Activated CD4-positive, alpha-beta memory T cell treated with anti-CD3 and anti-CD28 coated beads, Interleukin-2, amount 10 ng/mL, durations not matched to agents 7 days and 5 days (primary cell): ENCODE measurements at regions not wholly inside any gene's neighbourhood (a gene's known extent, or its start where the extent isn't known, plus 50 kb on each side); places are given as distances from the start of the nearest gene placed in this dataset.

ENCODE experiments used
- CTCF ChIA-PET: fragments of 350-600 bp; sonication (Branson Sonifier 250); formaldehyde crosslinking; loops from one replicate; lab custom pipeline; 2021; ENCODE audit warnings: antibody characterized with exemption, inconsistent platforms; lab: Charles Lee
- POLR2A ChIA-PET: fragments of 350-600 bp; sonication (Branson Sonifier 250); formaldehyde crosslinking; loops from one replicate; lab custom pipeline; 2021; ENCODE audit warnings: antibody characterized with exemption; lab: Charles Lee
- DNase-seq: peaks from one replicate; pipeline ENCODE4 v3.0.0-alpha.2; 2020
- H3K27ac Mint-ChIP-seq: one replicate; pipeline ENCODE4 v1.8.0; 2021; ENCODE audit warnings: mild to moderate bottlenecking, mixed read lengths
- H3K27me3 Mint-ChIP-seq: one replicate; pipeline ENCODE4 v1.8.0; 2021; ENCODE audit warnings: mixed read lengths
- H3K36me3 Mint-ChIP-seq: one replicate; pipeline ENCODE4 v1.8.0; 2021; ENCODE audit warnings: low read depth, mixed read lengths
- H3K4me1 Mint-ChIP-seq: one replicate; pipeline ENCODE4 v1.8.0; 2021; ENCODE audit warnings: mixed read lengths
- H3K4me3 Mint-ChIP-seq: one replicate; pipeline ENCODE4 v1.8.0; 2021; ENCODE audit warnings: mild to moderate bottlenecking, mixed read lengths
- H3K9me3 Mint-ChIP-seq: one replicate; pipeline ENCODE4 v1.8.0; 2021; ENCODE audit warnings: mixed read lengths

- CTCF ChIA-PET: no interaction called here
- no peaks in the 10 kb centered on the region for H3K36me3 Mint-ChIP-seq
- peaks cover 8% of the 10 kb centered on the region for H3K27me3 Mint-ChIP-seq
- H3K9me3 Mint-ChIP-seq: no peaks in the 10 kb centered on the region
- no peak overlapping the region for H3K27ac Mint-ChIP-seq
- peaks cover 3% of the 10 kb centered on the region for H3K4me1 Mint-ChIP-seq
- DNase-seq: no peak
- POLR2A ChIA-PET: no interaction called here
- no peak overlapping the region for H3K4me3 Mint-ChIP-seq
These were observed 73.8 kb upstream of the NABP1 start for GRCh38 chr2:191604154-191604553.

DNA sequence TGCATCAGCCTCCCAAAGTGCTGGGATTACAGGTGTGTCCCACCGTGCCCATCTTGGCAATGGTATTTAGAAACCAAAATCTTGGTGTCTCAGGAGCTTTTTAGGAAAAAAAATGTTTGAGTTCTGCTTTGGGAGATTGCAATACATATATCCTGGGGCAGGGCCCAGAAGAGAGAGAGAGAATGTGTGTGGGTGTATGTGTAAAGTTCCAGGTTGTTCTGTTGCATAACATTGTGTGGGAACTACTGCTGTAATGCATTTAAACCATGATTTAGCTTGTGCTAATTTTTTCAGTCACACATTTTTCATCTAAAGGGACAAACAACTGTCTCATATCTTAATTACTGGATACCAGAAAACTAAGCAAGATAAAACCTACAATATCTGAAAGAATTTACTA lies 70.8 kb upstream of the NABP1 start:
- peaks cover 6% of the 10 kb centered on the region for H3K27me3 Mint-ChIP-seq
- CTCF ChIA-PET: no interaction called here
- no peaks in the 10 kb centered on the region for H3K36me3 Mint-ChIP-seq
- H3K4me3 Mint-ChIP-seq: no peak overlapping the region
- no peaks in the 10 kb centered on the region for H3K4me1 Mint-ChIP-seq
- DNase-seq: no peak
- H3K9me3 Mint-ChIP-seq: no peaks in the 10 kb centered on the region
- POLR2A ChIA-PET: no interaction called here
- H3K27ac Mint-ChIP-seq: no peak overlapping the region

DNA sequence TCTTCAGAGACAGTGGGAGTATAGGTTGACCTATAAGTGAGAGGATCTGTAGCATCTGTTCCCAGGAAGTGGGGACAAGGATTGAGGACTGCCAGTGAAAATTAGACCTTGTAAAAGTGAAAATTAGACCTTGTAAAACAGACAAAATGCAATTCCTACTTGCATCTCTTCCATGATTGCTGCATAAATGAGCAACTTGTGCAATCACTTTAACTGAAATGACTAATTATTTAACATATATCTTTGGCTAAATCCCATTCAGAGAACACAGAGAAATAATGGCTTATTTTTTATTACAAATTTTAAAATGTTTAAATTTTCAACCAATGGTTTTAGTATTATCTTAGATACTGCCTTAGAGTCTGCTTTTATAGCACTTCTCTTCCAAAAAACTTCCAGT lies 67.2 kb upstream of the NABP1 start:
- H3K4me1 Mint-ChIP-seq: no peaks in the 10 kb centered on the region
- no peak overlapping the region for H3K27ac Mint-ChIP-seq
- no peaks in the 10 kb centered on the region for H3K9me3 Mint-ChIP-seq
- H3K27me3 Mint-ChIP-seq: no peaks in the 10 kb centered on the region
- no peaks in the 10 kb centered on the region for H3K36me3 Mint-ChIP-seq
- DNase-seq: no peak
- CTCF ChIA-PET: no interaction called here
- POLR2A ChIA-PET: no interaction called here
- no peak overlapping the region for H3K4me3 Mint-ChIP-seq

- no peak overlapping the region for H3K4me3 Mint-ChIP-seq
- H3K36me3 Mint-ChIP-seq: no peaks in the 10 kb centered on the region
- peaks cover 2% of the 10 kb centered on the region for H3K4me1 Mint-ChIP-seq
- no peaks in the 10 kb centered on the region for H3K9me3 Mint-ChIP-seq
- ChIA-PET POLR2A (no interaction called here), CTCF (no interaction called here)
- no peak overlapping the region for H3K27ac Mint-ChIP-seq
- H3K27me3 Mint-ChIP-seq: no peaks in the 10 kb centered on the region
- DNase-seq: no peak
These were observed 66.3 kb upstream of the NABP1 start for GRCh38 chr2:191611614-191612013.

GRCh38 chr2:191612496-191612895 lies 65.4 kb upstream of the NABP1 start:
- CTCF ChIA-PET: no interaction called here
- no peak for DNase-seq
- no peak overlapping the region for H3K4me3 Mint-ChIP-seq
- POLR2A ChIA-PET: no interaction called here
- H3K27me3 Mint-ChIP-seq: no peaks in the 10 kb centered on the region
- peaks cover 6% of the 10 kb centered on the region for H3K4me1 Mint-ChIP-seq
- no peak overlapping the region for H3K27ac Mint-ChIP-seq
- no peaks in the 10 kb centered on the region for H3K36me3 Mint-ChIP-seq
- H3K9me3 Mint-ChIP-seq: no peaks in the 10 kb centered on the region

- Mint-ChIP-seq H3K27me3 (no peaks in the 10 kb centered on the region), H3K4me1 (peaks cover 27% of the 10 kb centered on the region), H3K4me3 (no peak overlapping the region), H3K9me3 (no peaks in the 10 kb centered on the region), H3K36me3 (no peaks in the 10 kb centered on the region), H3K27ac (no peak overlapping the region)
- no peak for DNase-seq
- ChIA-PET CTCF (no interaction called here), POLR2A (interaction anchor here (1.3 to 1.4 kb wide), 2 partner anchors 61 to 63 kb away, joined by 7 read pairs; partner anchors contain the start of gene NABP1)
These were observed 63.2 kb upstream of the NABP1 start for GRCh38 chr2:191614759-191615158.

- peaks cover 31% of the 10 kb centered on the region for H3K4me1 Mint-ChIP-seq
- ChIA-PET CTCF (no interaction called here), POLR2A (interaction anchor here (1.3 to 8.0 kb wide), 3 partner anchors 61 to 63 kb away, joined by 7 to 176 read pairs (median 7); partner anchors contain the start of gene NABP1)
- H3K36me3 Mint-ChIP-seq: no peaks in the 10 kb centered on the region
- no peak overlapping the region for H3K4me3 Mint-ChIP-seq
- no peaks in the 10 kb centered on the region for H3K9me3 Mint-ChIP-seq
- no peak overlapping the region for H3K27ac Mint-ChIP-seq
- H3K27me3 Mint-ChIP-seq: no peaks in the 10 kb centered on the region
- no peak for DNase-seq
These were observed 62.3 kb upstream of the NABP1 start for GRCh38 chr2:191615596-191615995.

- H3K27me3 Mint-ChIP-seq: no peaks in the 10 kb centered on the region
- peak overlapping the region; percentile 5 for H3K4me3 Mint-ChIP-seq
- H3K4me1 Mint-ChIP-seq: peaks cover 31% of the 10 kb centered on the region
- no peaks in the 10 kb centered on the region for H3K36me3 Mint-ChIP-seq
- peak; percentile 47 for DNase-seq
- peaks cover 2% of the 10 kb centered on the region for H3K9me3 Mint-ChIP-seq
- H3K27ac Mint-ChIP-seq: peak overlapping the region; percentile 71
- CTCF ChIA-PET: interaction anchor here (0.6 to 1.4 kb wide), 5 partner anchors 9 to 552 kb away, joined by 3 to 5 read pairs (median 5); no protein-coding TSS in a partner anchor
- POLR2A ChIA-PET: interaction anchor here (0.7 to 8.0 kb wide), 7 partner anchors 13 to 726 kb away, joined by 3 to 176 read pairs (median 4); partner anchors contain the start of gene NABP1
These were observed 60.4 kb upstream of the NABP1 start for GRCh38 chr2:191617575-191617974.

- peaks cover 2% of the 10 kb centered on the region for H3K9me3 Mint-ChIP-seq
These were observed 59.7 kb upstream of the NABP1 start for GRCh38 chr2:191618046-191618780.

GRCh38 chr2:191618786-191619185 lies 59.1 kb upstream of the NABP1 start:
- ChIA-PET CTCF (interaction anchor here (1.0 to 1.4 kb wide), 2 partner anchors 20 to 45 kb away, joined by 3 to 5 read pairs; no protein-coding TSS in a partner anchor), POLR2A (interaction anchor here (2.4 to 8.0 kb wide), 2 partner anchors 19 to 60 kb away, joined by 27 to 176 read pairs; partner anchors contain the start of gene NABP1)
- H3K36me3 Mint-ChIP-seq: no peaks in the 10 kb centered on the region
- no peak overlapping the region for H3K4me3 Mint-ChIP-seq
- H3K9me3 Mint-ChIP-seq: peaks cover 2% of the 10 kb centered on the region
- H3K27ac Mint-ChIP-seq: no peak overlapping the region
- H3K27me3 Mint-ChIP-seq: no peaks in the 10 kb centered on the region
- DNase-seq: no peak
- H3K4me1 Mint-ChIP-seq: peaks cover 33% of the 10 kb centered on the region

More at GRCh38 chr2:191618046-191618780, 59.7 kb upstream of the NABP1 start:
- Mint-ChIP-seq H3K27me3 (no peaks in the 10 kb centered on the region), H3K27ac (peak overlapping the region; percentile 71), H3K36me3 (no peaks in the 10 kb centered on the region), H3K4me3 (no peak overlapping the region), H3K4me1 (peaks cover 31% of the 10 kb centered on the region)
- no peak for DNase-seq
- CTCF ChIA-PET: interaction anchor here (0.6 to 1.4 kb wide), 5 partner anchors 8 to 553 kb away, joined by 3 to 5 read pairs (median 3); no protein-coding TSS in a partner anchor
- POLR2A ChIA-PET: interaction anchor here (0.7 to 8.0 kb wide), 6 partner anchors 12 to 726 kb away, joined by 3 to 176 read pairs (median 4); partner anchors contain the start of gene NABP1

- Mint-ChIP-seq H3K4me3 (no peak overlapping the region), H3K4me1 (peaks cover 47% of the 10 kb centered on the region), H3K27me3 (no peaks in the 10 kb centered on the region), H3K36me3 (peaks cover 9% of the 10 kb centered on the region), H3K9me3 (peaks cover 10% of the 10 kb centered on the region), H3K27ac (no peak overlapping the region)
- DNase-seq: no peak
- ChIA-PET POLR2A (interaction anchor here (1.5 to 8.0 kb wide), 2 partner anchors 8 to 58 kb away, joined by 3 to 176 read pairs; partner anchors contain the start of gene NABP1), CTCF (interaction anchor here (0.8 to 1.9 kb wide), 2 partner anchors 12 to 62 kb away, joined by 3 to 8 read pairs; no protein-coding TSS in a partner anchor)
These were observed 57.8 kb upstream of the NABP1 start for GRCh38 chr2:191620144-191620543.

GRCh38 chr2:191622374-191623320 lies 55.3 kb upstream of the NABP1 start:
- Mint-ChIP-seq H3K4me3 (no peak overlapping the region), H3K36me3 (peaks cover 22% of the 10 kb centered on the region), H3K27me3 (peaks cover 5% of the 10 kb centered on the region), H3K27ac (no peak overlapping the region), H3K4me1 (peaks cover 51% of the 10 kb centered on the region), H3K9me3 (peaks cover 10% of the 10 kb centered on the region)
- ChIA-PET CTCF (no interaction called here), POLR2A (interaction anchor here (1.5 to 8.0 kb wide), 2 partner anchors 15 to 56 kb away, joined by 5 to 176 read pairs; partner anchors contain the start of gene NABP1)
- no peak for DNase-seq
